ENCODE measurements at regions not wholly inside any gene's neighbourhood (a gene's known extent, or its start where the extent isn't known, plus 50 kb on each side); places are given as distances from the start of the nearest gene placed in this dataset.
"Not testable (repeated sequence)": the region's sequence is repeated elsewhere in the genome, so short reads cannot be mapped to it uniquely, and the experiment has no call there.

- H3K79me2 ChIP-seq (ENCODE audit: insufficient read depth, low read length); H3K36me3 ChIP-seq (replicated peaks in 1 of 2; ENCODE audit: control insufficient read depth in 1 of 2, insufficient read depth in 2 of 2, low read length in 2 of 2); BruUV-seq (replicated peaks); H3K27ac ChIP-seq (ENCODE audit: extremely low read length, insufficient read depth, low read length); H3K4me2 ChIP-seq (ENCODE audit: low read depth, low read length); H2AFZ ChIP-seq (ENCODE audit: low read length); in situ Hi-C loops (cut with HindIII; ENCODE audit: extremely low pct_ligation_motif_present, low pct_unique_long_range_greater_than_20kb); DNase-seq (ENCODE audit: low spot score); FAIRE-seq; H3K9ac ChIP-seq (ENCODE audit: insufficient read depth, low read depth, low read length); ATAC-seq; CTCF ChIA-PET (ENCODE audit: low intra/inter-chr PET ratio, low total read pairs); H4K20me1 ChIP-seq (ENCODE audit: insufficient read depth, low read length); intact Hi-C loops (cut with micrococcal nuclease; ENCODE audit: unreplicated experiment); H3K4me1 ChIP-seq (ENCODE audit: insufficient read depth, low read length); H3K27me3 ChIP-seq (ENCODE audit: control insufficient read depth in 1 of 2, insufficient read depth in 2 of 2, low read length in 2 of 2); POLR2A ChIA-PET; H3K4me3 ChIP-seq (replicated peaks in 1 of 3; ENCODE audit: insufficient read depth in 1 of 3, low read depth in 2 of 3, low read length in 3 of 3): not testable (repeated sequence)
- H3K9me3 ChIP-seq (ENCODE audit: low read length): peaks cover 59% of the 10 kb centered on the region
- WGBS (ENCODE audit: low lambda C conversion rate): 6% methylated on average over 1 of the region's 2 CpGs
Observed at GRCh38 chr4:30124621-30125020, 595.5 kb upstream of the PCDH7 start.

GRCh38 chr4:30125868-30126267 is 594.3 kb upstream of the PCDH7 start:
- DNase-seq (ENCODE audit: low spot score): no peak
- Histone ChIP-seq H3K4me2 (ENCODE audit: low read depth, low read length) (no peak overlapping the region), H2AFZ (ENCODE audit: low read length) (no peak overlapping the region), H3K79me2 (ENCODE audit: insufficient read depth, low read length) (no peaks in the 10 kb centered on the region), H3K27ac (ENCODE audit: extremely low read length, insufficient read depth, low read length) (no peak overlapping the region), H3K27me3 (ENCODE audit: control insufficient read depth in 1 of 2, insufficient read depth in 2 of 2, low read length in 2 of 2) (no peaks in the 10 kb centered on the region), H4K20me1 (ENCODE audit: insufficient read depth, low read length) (no peaks in the 10 kb centered on the region), H3K9ac (ENCODE audit: insufficient read depth, low read depth, low read length) (no peak overlapping the region), H3K4me3 (replicated peaks in 1 of 3; ENCODE audit: insufficient read depth in 1 of 3, low read depth in 2 of 3, low read length in 3 of 3) (no peak overlapping the region), H3K9me3 (ENCODE audit: low read length) (peaks cover 57% of the 10 kb centered on the region), H3K36me3 (replicated peaks in 1 of 2; ENCODE audit: control insufficient read depth in 1 of 2, insufficient read depth in 2 of 2, low read length in 2 of 2) (no peaks in the 10 kb centered on the region), H3K4me1 (ENCODE audit: insufficient read depth, low read length) (no peaks in the 10 kb centered on the region)
- POLR2A ChIA-PET: no interaction called here
- FAIRE-seq: no peak
- CTCF ChIA-PET (ENCODE audit: low intra/inter-chr PET ratio, low total read pairs): no interaction called here
- intact Hi-C loops (cut with micrococcal nuclease; ENCODE audit: unreplicated experiment) (no loop called here), in situ Hi-C loops (cut with HindIII; ENCODE audit: extremely low pct_ligation_motif_present, low pct_unique_long_range_greater_than_20kb) (no loop called here)
- no peak for ATAC-seq
- BruUV-seq (replicated peaks): no TSS peak
- 0% methylated on average over 1 of the region's 1 CpG for WGBS (ENCODE audit: low lambda C conversion rate)
- TF ChIP-seq SNAPC5 (CRISPR knock-in tag; IDR thresholded peaks at IDR 0.05; ENCODE audit: borderline replicate concordance): no peak
- TF ChIP-seq BORCS8-MEF2B (CRISPR knock-in tag; IDR thresholded peaks at IDR 0.05): no peak
- no peak for TF ChIP-seq ISX (CRISPR knock-in tag; conservative IDR thresholded peaks at IDR 0.05)
- TF ChIP-seq MZF1 (CRISPR knock-in tag; IDR thresholded peaks at IDR 0.05; ENCODE audit: borderline replicate concordance): no peak
- no peak for TF ChIP-seq NR2F1 (CRISPR knock-in tag; IDR thresholded peaks at IDR 0.05)
- no peak for TF ChIP-seq NR0B2 (CRISPR knock-in tag; IDR thresholded peaks at IDR 0.05)
- TF ChIP-seq REL (CRISPR knock-in tag; conservative IDR thresholded peaks at IDR 0.05): no peak
- TF ChIP-seq ZNF280B (CRISPR knock-in tag; IDR thresholded peaks at IDR 0.05; ENCODE audit: borderline replicate concordance): no peak
- TF ChIP-seq ZZZ3 (CRISPR knock-in tag; IDR thresholded peaks at IDR 0.05; ENCODE audit: borderline replicate concordance): no peak
- no peak for TF ChIP-seq SUZ12 (IDR thresholded peaks at IDR 0.05; ENCODE audit: low read depth, low read length)
- no peak for TF ChIP-seq CREBL2 (CRISPR knock-in tag; IDR thresholded peaks at IDR 0.05; ENCODE audit: borderline replicate concordance)
- no peak for TF ChIP-seq ZNF577 (CRISPR knock-in tag; IDR thresholded peaks at IDR 0.05; ENCODE audit: borderline replicate concordance, low read depth)
- no peak for TF ChIP-seq ZNF468 (CRISPR knock-in tag; IDR thresholded peaks at IDR 0.05)
- TF ChIP-seq GZF1 (CRISPR knock-in tag; IDR thresholded peaks at IDR 0.05): no peak
- TF ChIP-seq FOXP4 (CRISPR knock-in tag; IDR thresholded peaks at IDR 0.05): no peak
